HEK293 (cell line): ENCODE measurements at regions not wholly inside any gene's neighbourhood (a gene's known extent, or its start where the extent isn't known, plus 50 kb on each side); places are given as distances from the start of the nearest gene placed in this dataset.

ENCODE experiments used
- CTCF ChIA-PET: fragments of 350-600 bp; formaldehyde crosslinking; extraction: SDS; loops from one replicate; lab custom pipeline; 2021; ENCODE audit warnings: antibody characterized with exemption; lab: Yijun Ruan, JAX
- POLR2A ChIA-PET: fragments of 300-600 bp; formaldehyde crosslinking; extraction: SDS; loops from one replicate; lab custom pipeline; 2020; ENCODE audit warnings: antibody characterized with exemption, inconsistent platforms; lab: Yijun Ruan, JAX
- H3K27ac ChIP-seq: fragments of 200-500 bp; sonication (Bioruptor generic); 2 replicates; pipeline ENCODE4 v1.5.1; 2014; ENCODE audit warnings: low read depth, low read length, control low read depth, inconsistent platforms; ENCODE audit errors: extremely low read depth
- H3K36me3 ChIP-seq, 2 experiments: fragments of 200-500 bp in 1 of 2; sonication (Bioruptor generic) in 1 of 2; 1 replicate in 1 of 2; 2 replicates in 1 of 2; pipeline ENCODE4 v1.5.1; 2014 to 2017; ENCODE audit warnings: inconsistent platforms in 2 of 2, low read length in 2 of 2; ENCODE audit not compliant: control insufficient read depth in 2 of 2, insufficient read depth in 1 of 2
- H3K4me1 ChIP-seq: fragments of 200-500 bp; sonication (Bioruptor generic); 2 replicates; pipeline ENCODE4 v1.5.1; 2014; ENCODE audit warnings: mild to moderate bottlenecking, low read length, inconsistent platforms; ENCODE audit not compliant: control insufficient read depth, insufficient read depth
- H3K4me3 ChIP-seq: 2 replicates; pipeline ENCODE4 v1.5.1; 2011; ENCODE audit warnings: low read depth, mild to moderate bottlenecking, control low read depth, low read length, moderate library complexity
- H3K9me3 ChIP-seq: fragments of 200-500 bp; sonication (Bioruptor generic); 2 replicates; pipeline ENCODE4 v1.5.1; 2014; ENCODE audit warnings: low read depth, low read length, inconsistent platforms; ENCODE audit not compliant: control insufficient read depth, insufficient read depth
- EGR2 ChIP-seq: fragments of 450-650 bp; formaldehyde crosslinking; IDR thresholded peaks from 2 replicates; pipeline ENCODE4 v1.5.1; 2016; ENCODE audit warnings: low read depth, missing biosample characterization, missing genetic modification characterization
- HOXD13 ChIP-seq: sonication (generic); formaldehyde crosslinking; IDR thresholded peaks from 2 replicates; pipeline ENCODE4 v1.8.0; 2022; ENCODE audit warnings: missing genetic modification reagents, borderline replicate concordance
- IKZF3 ChIP-seq: fragments of 450-650 bp; IDR thresholded peaks from 2 replicates; pipeline ENCODE4 v1.5.0; 2018; ENCODE audit warnings: missing biosample characterization, mild to moderate bottlenecking, missing genetic modification characterization, moderate library complexity
- KLF7 ChIP-seq: fragments of 450-650 bp; formaldehyde crosslinking; IDR thresholded peaks from 2 replicates; pipeline ENCODE4 v1.5.1; 2016; ENCODE audit warnings: missing biosample characterization, missing genetic modification characterization, borderline replicate concordance
- MYNN ChIP-seq: fragments of 450-650 bp; formaldehyde crosslinking; IDR thresholded peaks from 2 replicates; pipeline ENCODE4 v1.5.1; 2016; ENCODE audit warnings: missing biosample characterization, missing genetic modification characterization, borderline replicate concordance
- WT1 ChIP-seq: fragments of 450-650 bp; formaldehyde crosslinking; IDR thresholded peaks from 2 replicates; pipeline ENCODE4 v1.5.1; 2016; ENCODE audit warnings: missing biosample characterization, missing genetic modification characterization
- ZNF10 ChIP-seq: fragments of 450-650 bp; formaldehyde crosslinking; IDR thresholded peaks from 2 replicates; pipeline ENCODE4 v1.5.1; 2017; ENCODE audit warnings: missing biosample characterization, missing genetic modification characterization
- ZNF174 ChIP-seq: fragments of 450-650 bp; formaldehyde crosslinking; IDR thresholded peaks from 2 replicates; pipeline ENCODE4 v1.5.0; 2017; ENCODE audit warnings: missing biosample characterization, mild to moderate bottlenecking, missing genetic modification characterization
- ZNF24 ChIP-seq: fragments of 450-650 bp; formaldehyde crosslinking; IDR thresholded peaks from 2 replicates; pipeline ENCODE4 v1.5.1; 2016; ENCODE audit warnings: missing biosample characterization, missing genetic modification characterization
- ZNF548 ChIP-seq: fragments of 450-650 bp; formaldehyde crosslinking; IDR thresholded peaks from 2 replicates; pipeline ENCODE4 v1.5.1; 2016; ENCODE audit warnings: missing biosample characterization, missing genetic modification characterization
- ZNF558 ChIP-seq: fragments of 450-650 bp; formaldehyde crosslinking; IDR thresholded peaks from 2 replicates; pipeline ENCODE4 v1.5.1; 2016; ENCODE audit warnings: missing biosample characterization, missing genetic modification characterization
- ZNF670 ChIP-seq: fragments of 450-650 bp; formaldehyde crosslinking; IDR thresholded peaks from 2 replicates; pipeline ENCODE4 v1.5.1; 2016; ENCODE audit warnings: missing biosample characterization, missing genetic modification characterization, low read depth
- ZNF776 ChIP-seq: fragments of 450-650 bp; formaldehyde crosslinking; IDR thresholded peaks from 2 replicates; pipeline ENCODE4 v1.5.0; 2017; ENCODE audit warnings: missing biosample characterization, missing genetic modification characterization, borderline replicate concordance
- ZNF785 ChIP-seq: fragments of 450-650 bp; formaldehyde crosslinking; IDR thresholded peaks from 2 replicates; pipeline ENCODE4 v1.5.1; 2016; ENCODE audit warnings: missing biosample characterization, missing genetic modification characterization
- ZNF791 ChIP-seq: fragments of 450-650 bp; formaldehyde crosslinking; IDR thresholded peaks from 2 replicates; pipeline ENCODE4 v1.5.1; 2016; ENCODE audit warnings: missing biosample characterization, missing genetic modification characterization
- ZNF843 ChIP-seq: fragments of 450-650 bp; formaldehyde crosslinking; IDR thresholded peaks from 2 replicates; pipeline ENCODE4 v1.5.1; 2016; ENCODE audit warnings: missing biosample characterization, missing genetic modification characterization
- ZSCAN16 ChIP-seq: fragments of 450-650 bp; formaldehyde crosslinking; IDR thresholded peaks from 2 replicates; pipeline ENCODE4 v1.5.1; 2016; ENCODE audit warnings: missing biosample characterization, missing genetic modification characterization
- ZSCAN23 ChIP-seq: fragments of 450-650 bp; formaldehyde crosslinking; IDR thresholded peaks from 2 replicates; pipeline ENCODE4 v1.5.1; 2016; ENCODE audit warnings: missing biosample characterization, missing genetic modification characterization
- ZSCAN30 ChIP-seq: fragments of 450-650 bp; IDR thresholded peaks from 2 replicates; pipeline ENCODE4 v1.5.1; 2018; ENCODE audit warnings: missing biosample characterization, mild to moderate bottlenecking, missing genetic modification characterization, moderate library complexity
- TF ChIP-seq, protein P1 (sequence below): fragments of 450-650 bp; IDR thresholded peaks from 2 replicates; pipeline ENCODE4 v1.5.1; 2018; ENCODE audit warnings: missing biosample characterization, mild to moderate bottlenecking, missing genetic modification characterization
- TF ChIP-seq, protein P2 (sequence below): fragments of 450-650 bp; formaldehyde crosslinking; IDR thresholded peaks from 2 replicates; pipeline ENCODE4 v1.5.1; 2017; ENCODE audit warnings: missing biosample characterization, missing genetic modification characterization
- TF ChIP-seq, protein P3 (sequence below): fragments of 450-650 bp; formaldehyde crosslinking; IDR thresholded peaks from 2 replicates; pipeline ENCODE4 v1.5.1; 2016; ENCODE audit warnings: missing biosample characterization, missing genetic modification characterization
- TF ChIP-seq, protein P4 (sequence below): fragments of 450-650 bp; formaldehyde crosslinking; IDR thresholded peaks from 2 replicates; pipeline ENCODE4 v1.5.1; 2017; ENCODE audit warnings: missing biosample characterization, missing genetic modification characterization
- TF ChIP-seq, protein P5 (sequence below): fragments of 450-650 bp; formaldehyde crosslinking; IDR thresholded peaks from 2 replicates; pipeline ENCODE4 v1.5.1; 2016; ENCODE audit warnings: missing biosample characterization, missing genetic modification characterization
- TF ChIP-seq, protein P6 (sequence below): fragments of 450-650 bp; formaldehyde crosslinking; IDR thresholded peaks from 2 replicates; pipeline ENCODE4; 2016; ENCODE audit warnings: missing biosample characterization, missing genetic modification characterization
- TF ChIP-seq, protein P7 (sequence below): fragments of 450-650 bp; formaldehyde crosslinking; IDR thresholded peaks from 2 replicates; pipeline ENCODE4 v1.5.1; 2016; ENCODE audit warnings: missing biosample characterization, missing genetic modification characterization

DNA sequence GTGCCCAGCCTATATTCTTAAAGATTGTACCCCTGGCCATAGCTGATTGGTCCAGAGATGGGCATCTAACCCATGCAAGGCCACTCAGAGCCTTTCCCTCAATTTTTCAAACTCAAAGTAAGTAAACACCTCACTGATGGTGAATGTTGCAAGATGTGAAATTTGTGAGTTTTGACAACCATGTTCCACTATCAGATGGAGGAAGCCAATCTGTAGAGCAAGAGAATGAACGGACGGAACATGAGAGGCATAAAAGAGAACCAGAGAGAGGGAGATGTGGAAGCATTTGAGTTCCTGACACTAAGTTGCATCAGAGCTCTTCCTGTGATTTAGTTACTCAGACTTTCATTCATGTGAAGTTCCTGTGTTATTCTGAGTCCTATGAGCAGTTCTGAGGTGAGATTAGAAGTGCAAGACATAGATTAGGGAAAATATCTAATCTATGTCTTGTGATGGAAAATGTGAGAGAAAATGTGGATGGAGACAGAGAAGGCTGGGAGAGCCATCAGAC is 73.3 kb downstream of the PRSS23 start (continued):
- TF ChIP-seq WT1 (tag by site-specific recombination): no peak
- TF ChIP-seq ZNF785 (tag by site-specific recombination): no peak
- TF ChIP-seq, protein P1, sequence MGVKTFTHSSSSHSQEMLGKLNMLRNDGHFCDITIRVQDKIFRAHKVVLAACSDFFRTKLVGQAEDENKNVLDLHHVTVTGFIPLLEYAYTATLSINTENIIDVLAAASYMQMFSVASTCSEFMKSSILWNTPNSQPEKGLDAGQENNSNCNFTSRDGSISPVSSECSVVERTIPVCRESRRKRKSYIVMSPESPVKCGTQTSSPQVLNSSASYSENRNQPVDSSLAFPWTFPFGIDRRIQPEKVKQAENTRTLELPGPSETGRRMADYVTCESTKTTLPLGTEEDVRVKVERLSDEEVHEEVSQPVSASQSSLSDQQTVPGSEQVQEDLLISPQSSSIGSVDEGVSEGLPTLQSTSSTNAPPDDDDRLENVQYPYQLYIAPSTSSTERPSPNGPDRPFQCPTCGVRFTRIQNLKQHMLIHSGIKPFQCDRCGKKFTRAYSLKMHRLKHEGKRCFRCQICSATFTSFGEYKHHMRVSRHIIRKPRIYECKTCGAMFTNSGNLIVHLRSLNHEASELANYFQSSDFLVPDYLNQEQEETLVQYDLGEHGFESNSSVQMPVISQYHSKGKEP (tag by site-specific recombination): no peak
- TF ChIP-seq ZNF776 (tag by site-specific recombination): no peak
- TF ChIP-seq KLF7: no peak
- TF ChIP-seq ZSCAN30: no peak
- TF ChIP-seq, protein P2, sequence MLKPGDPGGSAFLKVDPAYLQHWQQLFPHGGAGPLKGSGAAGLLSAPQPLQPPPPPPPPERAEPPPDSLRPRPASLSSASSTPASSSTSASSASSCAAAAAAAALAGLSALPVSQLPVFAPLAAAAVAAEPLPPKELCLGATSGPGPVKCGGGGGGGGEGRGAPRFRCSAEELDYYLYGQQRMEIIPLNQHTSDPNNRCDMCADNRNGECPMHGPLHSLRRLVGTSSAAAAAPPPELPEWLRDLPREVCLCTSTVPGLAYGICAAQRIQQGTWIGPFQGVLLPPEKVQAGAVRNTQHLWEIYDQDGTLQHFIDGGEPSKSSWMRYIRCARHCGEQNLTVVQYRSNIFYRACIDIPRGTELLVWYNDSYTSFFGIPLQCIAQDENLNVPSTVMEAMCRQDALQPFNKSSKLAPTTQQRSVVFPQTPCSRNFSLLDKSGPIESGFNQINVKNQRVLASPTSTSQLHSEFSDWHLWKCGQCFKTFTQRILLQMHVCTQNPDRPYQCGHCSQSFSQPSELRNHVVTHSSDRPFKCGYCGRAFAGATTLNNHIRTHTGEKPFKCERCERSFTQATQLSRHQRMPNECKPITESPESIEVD (tag by site-specific recombination): no peak
- TF ChIP-seq ZNF670 (tag by site-specific recombination): no peak
- TF ChIP-seq, all 188 proteins: peak for 0

DNA sequence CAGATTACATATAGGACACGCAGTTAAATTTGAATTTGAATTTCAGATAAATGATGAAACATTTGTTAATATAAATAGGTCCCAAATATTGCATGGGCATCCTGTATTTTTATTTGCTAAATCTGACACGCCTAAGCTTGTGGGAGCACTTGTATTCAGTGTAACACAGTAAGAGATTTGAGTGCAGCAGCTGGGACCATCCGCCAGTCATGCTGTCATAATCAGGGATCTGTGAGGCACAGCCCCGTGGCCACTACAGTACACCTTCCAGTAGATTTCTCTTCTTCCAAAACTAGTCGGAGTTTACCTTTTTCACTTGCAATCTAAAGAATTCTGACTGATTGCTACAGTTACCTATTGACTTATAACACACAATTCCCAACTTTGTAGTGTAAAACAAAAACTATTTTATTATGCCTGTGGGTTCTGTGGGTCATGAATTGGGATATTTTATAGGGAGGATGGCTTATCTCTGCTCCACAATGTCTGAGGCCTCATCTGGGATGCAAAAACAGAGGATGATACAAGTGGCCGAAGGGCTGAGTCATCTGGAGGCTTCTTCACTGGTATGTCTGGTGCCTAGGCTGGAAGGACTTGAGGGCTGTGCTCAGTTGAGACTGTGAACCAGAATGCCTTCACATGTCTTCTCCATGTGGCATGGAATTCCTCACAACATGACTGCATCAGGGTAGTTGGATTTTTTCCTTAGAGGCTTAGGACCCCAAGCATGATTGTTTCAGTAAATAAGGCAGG is 74.1 kb downstream of the PRSS23 start:
- no peak overlapping the region for H3K4me3 ChIP-seq
- ChIA-PET POLR2A (no interaction called here), CTCF (interaction anchor here (0.7 kb wide), 2 partner anchors 28 to 46 kb away, joined by 3 to 4 read pairs; no protein-coding TSS in a partner anchor)
- H3K4me1 ChIP-seq: no peaks in the 10 kb centered on the region
- H3K36me3 ChIP-seq: no peaks in the 10 kb centered on the region
- H3K27ac ChIP-seq: no peak overlapping the region
- no peaks in the 10 kb centered on the region for H3K9me3 ChIP-seq
- TF ChIP-seq HOXD13 (CRISPR knock-in tag): no peak
- no peak for TF ChIP-seq ZNF558 (tag by site-specific recombination)
- TF ChIP-seq, protein P3, sequence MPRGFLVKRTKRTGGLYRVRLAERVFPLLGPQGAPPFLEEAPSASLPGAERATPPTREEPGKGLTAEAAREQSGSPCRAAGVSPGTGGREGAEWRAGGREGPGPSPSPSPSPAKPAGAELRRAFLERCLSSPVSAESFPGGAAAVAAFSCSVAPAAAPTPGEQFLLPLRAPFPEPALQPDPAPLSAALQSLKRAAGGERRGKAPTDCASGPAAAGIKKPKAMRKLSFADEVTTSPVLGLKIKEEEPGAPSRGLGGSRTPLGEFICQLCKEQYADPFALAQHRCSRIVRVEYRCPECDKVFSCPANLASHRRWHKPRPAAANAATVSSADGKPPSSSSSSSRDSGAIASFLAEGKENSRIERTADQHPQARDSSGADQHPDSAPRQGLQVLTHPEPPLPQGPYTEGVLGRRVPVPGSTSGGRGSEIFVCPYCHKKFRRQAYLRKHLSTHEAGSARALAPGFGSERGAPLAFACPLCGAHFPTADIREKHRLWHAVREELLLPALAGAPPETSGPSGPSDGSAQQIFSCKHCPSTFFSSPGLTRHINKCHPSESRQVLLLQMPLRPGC (tag by site-specific recombination): no peak
- no peak for TF ChIP-seq ZSCAN23 (tag by site-specific recombination)
- TF ChIP-seq, protein P4, sequence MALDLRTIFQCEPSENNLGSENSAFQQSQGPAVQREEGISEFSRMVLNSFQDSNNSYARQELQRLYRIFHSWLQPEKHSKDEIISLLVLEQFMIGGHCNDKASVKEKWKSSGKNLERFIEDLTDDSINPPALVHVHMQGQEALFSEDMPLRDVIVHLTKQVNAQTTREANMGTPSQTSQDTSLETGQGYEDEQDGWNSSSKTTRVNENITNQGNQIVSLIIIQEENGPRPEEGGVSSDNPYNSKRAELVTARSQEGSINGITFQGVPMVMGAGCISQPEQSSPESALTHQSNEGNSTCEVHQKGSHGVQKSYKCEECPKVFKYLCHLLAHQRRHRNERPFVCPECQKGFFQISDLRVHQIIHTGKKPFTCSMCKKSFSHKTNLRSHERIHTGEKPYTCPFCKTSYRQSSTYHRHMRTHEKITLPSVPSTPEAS (tag by site-specific recombination): no peak
- TF ChIP-seq, protein P5, sequence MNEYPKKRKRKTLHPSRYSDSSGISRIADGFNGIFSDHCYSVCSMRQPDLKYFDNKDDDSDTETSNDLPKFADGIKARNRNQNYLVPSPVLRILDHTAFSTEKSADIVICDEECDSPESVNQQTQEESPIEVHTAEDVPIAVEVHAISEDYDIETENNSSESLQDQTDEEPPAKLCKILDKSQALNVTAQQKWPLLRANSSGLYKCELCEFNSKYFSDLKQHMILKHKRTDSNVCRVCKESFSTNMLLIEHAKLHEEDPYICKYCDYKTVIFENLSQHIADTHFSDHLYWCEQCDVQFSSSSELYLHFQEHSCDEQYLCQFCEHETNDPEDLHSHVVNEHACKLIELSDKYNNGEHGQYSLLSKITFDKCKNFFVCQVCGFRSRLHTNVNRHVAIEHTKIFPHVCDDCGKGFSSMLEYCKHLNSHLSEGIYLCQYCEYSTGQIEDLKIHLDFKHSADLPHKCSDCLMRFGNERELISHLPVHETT: no peak
- TF ChIP-seq ZSCAN16 (tag by site-specific recombination): no peak
- TF ChIP-seq ZNF10: no peak
- TF ChIP-seq ZNF174 (tag by site-specific recombination): no peak
- no peak for TF ChIP-seq EGR2
- TF ChIP-seq MYNN (tag by site-specific recombination): no peak
- TF ChIP-seq ZNF548 (tag by site-specific recombination): no peak
- TF ChIP-seq, protein P6, sequence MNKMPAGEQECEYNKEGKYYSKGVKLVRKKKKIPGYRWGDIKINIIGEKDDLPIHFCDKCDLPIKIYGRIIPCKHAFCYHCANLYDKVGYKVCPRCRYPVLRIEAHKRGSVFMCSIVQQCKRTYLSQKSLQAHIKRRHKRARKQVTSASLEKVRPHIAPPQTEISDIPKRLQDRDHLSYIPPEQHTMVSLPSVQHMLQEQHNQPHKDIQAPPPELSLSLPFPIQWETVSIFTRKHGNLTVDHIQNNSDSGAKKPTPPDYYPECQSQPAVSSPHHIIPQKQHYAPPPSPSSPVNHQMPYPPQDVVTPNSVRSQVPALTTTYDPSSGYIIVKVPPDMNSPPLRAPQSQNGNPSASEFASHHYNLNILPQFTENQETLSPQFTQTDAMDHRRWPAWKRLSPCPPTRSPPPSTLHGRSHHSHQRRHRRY (tag by site-specific recombination): no peak
- TF ChIP-seq, protein P7, sequence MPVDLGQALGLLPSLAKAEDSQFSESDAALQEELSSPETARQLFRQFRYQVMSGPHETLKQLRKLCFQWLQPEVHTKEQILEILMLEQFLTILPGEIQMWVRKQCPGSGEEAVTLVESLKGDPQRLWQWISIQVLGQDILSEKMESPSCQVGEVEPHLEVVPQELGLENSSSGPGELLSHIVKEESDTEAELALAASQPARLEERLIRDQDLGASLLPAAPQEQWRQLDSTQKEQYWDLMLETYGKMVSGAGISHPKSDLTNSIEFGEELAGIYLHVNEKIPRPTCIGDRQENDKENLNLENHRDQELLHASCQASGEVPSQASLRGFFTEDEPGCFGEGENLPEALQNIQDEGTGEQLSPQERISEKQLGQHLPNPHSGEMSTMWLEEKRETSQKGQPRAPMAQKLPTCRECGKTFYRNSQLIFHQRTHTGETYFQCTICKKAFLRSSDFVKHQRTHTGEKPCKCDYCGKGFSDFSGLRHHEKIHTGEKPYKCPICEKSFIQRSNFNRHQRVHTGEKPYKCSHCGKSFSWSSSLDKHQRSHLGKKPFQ (tag by site-specific recombination): no peak
- TF ChIP-seq IKZF3 (tag by site-specific recombination): no peak
- no peak for TF ChIP-seq ZNF791 (tag by site-specific recombination)
- no peak for TF ChIP-seq ZNF843 (tag by site-specific recombination)
- no peak for TF ChIP-seq ZNF24 (tag by site-specific recombination)
